ENCODE measurements at regions not wholly inside any gene's neighbourhood (a gene's known extent, or its start where the extent isn't known, plus 50 kb on each side); places are given as distances from the start of the nearest gene placed in this dataset.

- Histone ChIP-seq H3K4me2 (ENCODE audit: insufficient read depth, insufficient read length, low read length) (no peak overlapping the region), H3K4ac (ENCODE audit: low read depth, low read length) (no peak overlapping the region), H4K5ac (ENCODE audit: insufficient read length, low read depth, low read length) (no peak overlapping the region), H3K23ac (ENCODE audit: insufficient read length, low read depth, low read length) (no peak overlapping the region), H3K56ac (ENCODE audit: insufficient read length, low read depth, low read length) (no peak overlapping the region), H3K9ac (ENCODE audit: extremely low read depth, insufficient read length, low read length) (no peak overlapping the region), H3K4me1 (ENCODE audit: insufficient read depth, low read length) (peaks cover 7% of the 10 kb centered on the region; the same call in 1 of the 2 replicates), H2BK20ac (ENCODE audit: low read depth, low read length, poor library complexity, severe bottlenecking) (no peak overlapping the region), H4K8ac (replicated peaks; ENCODE audit: insufficient read length, low read depth, low read length) (no peak overlapping the region), H3K9me3 (ENCODE audit: control insufficient read depth, low read depth, low read length) (no peaks in the 10 kb centered on the region), H3K27me3 (ENCODE audit: insufficient read depth, low read length) (no peaks in the 10 kb centered on the region), H2BK15ac (ENCODE audit: low read depth, low read length) (no peak overlapping the region), H3K23me2 (ENCODE audit: insufficient read length, low read depth, low read length, poor library complexity, severe bottlenecking) (no peaks in the 10 kb centered on the region), H2BK120ac (ENCODE audit: low read depth, low read length, poor library complexity, severe bottlenecking) (no peak overlapping the region), H3T11ph (ENCODE audit: low read length) (no peak overlapping the region), H2BK5ac (ENCODE audit: insufficient read length, low read length) (no peak overlapping the region), H2BK12ac (ENCODE audit: insufficient read length, low read depth, low read length) (no peak overlapping the region), H3K79me2 (ENCODE audit: insufficient read depth, low read length) (peaks cover 15% of the 10 kb centered on the region; the same call in 1 of the 2 replicates), H3K79me1 (ENCODE audit: insufficient read depth, low read depth, low read length, poor library complexity, severe bottlenecking) (no peaks in the 10 kb centered on the region), H3K27ac (ENCODE audit: insufficient read length, low read depth, low read length) (no peak overlapping the region), H3K14ac (ENCODE audit: insufficient read depth, low read length) (no peak overlapping the region), H2AFZ (ENCODE audit: low read length) (no peak overlapping the region), H4K91ac (ENCODE audit: insufficient read length, low read depth, low read length) (no peak overlapping the region), H2AK5ac (ENCODE audit: insufficient read length, low read length) (no peak overlapping the region), H4K20me1 (ENCODE audit: control insufficient read depth, insufficient read depth, insufficient read length) (no peaks in the 10 kb centered on the region), H3K18ac (ENCODE audit: insufficient read length, low read depth, low read length) (no peak overlapping the region)
- Mint-ChIP-seq H3K36me3 (ENCODE audit: insufficient read depth in 1 of 3, low read depth in 3 of 3) (0 out of 7 replicates have a peak, but pooled peaks cover 0 to 2% (median 0%) of the 10 kb centered on the region in 3 experiments), H3K27ac (no peak overlapping the region), H3K4me1 (peaks cover 11 to 24% of the 10 kb centered on the region in 2 experiments), H3K9me3 (no peaks in the 10 kb centered on the region), H3K4me3 (no peak overlapping the region), H3K27me3 (ENCODE audit: low read depth) (no peaks in the 10 kb centered on the region)
- DNase-seq: no peak
- no CpG with 5 or more reads among the region's 5 CpGs for WGBS (ENCODE audit: extremely low coverage, insufficient read length, low lambda C conversion rate)
- TF ChIP-seq CTCF (conservative IDR thresholded peaks at IDR 0.05): no peak
Observed at GRCh38 chr9:82880336-82881050, 182.4 kb downstream of the RASEF start.
